CD8-positive, alpha-beta memory T cell (primary cell): ENCODE measurements at regions not wholly inside any gene's neighbourhood (a gene's known extent, or its start where the extent isn't known, plus 50 kb on each side); places are given as distances from the start of the nearest gene placed in this dataset.

Experiments used
- CTCF ChIA-PET: fragments of 350-600 bp; sonication (Branson Sonifier 250); formaldehyde crosslinking; loops from one replicate; lab custom pipeline; 2021; ENCODE audit warnings: antibody characterized with exemption; lab: Charles Lee
- POLR2A ChIA-PET: fragments of 350-600 bp; sonication (Branson Sonifier 250); formaldehyde crosslinking; loops from one replicate; lab custom pipeline; 2021; ENCODE audit warnings: antibody characterized with exemption; lab: Charles Lee
- DNase-seq, 5 donors: peaks; one replicate each; pipeline versions ENCODE4 v3.0.0 to v3.0.0-alpha.2; 2020 to 2022; ENCODE audit warnings: mixed read lengths in 1 of 5
- H3K27ac ChIP-seq: one replicate; pipeline ENCODE4 v1.7.0; 2013; ENCODE audit warnings: low read depth, mild to moderate bottlenecking, low read length, moderate library complexity
- H3K27me3 ChIP-seq: 2 replicates; pipeline ENCODE4 v1.7.0; 2013; ENCODE audit warnings: low read length, mild to moderate bottlenecking; ENCODE audit not compliant: insufficient read depth, poor library complexity, severe bottlenecking
- H3K36me3 ChIP-seq: 2 replicates; pipeline ENCODE4 v1.7.0; 2013; ENCODE audit warnings: mild to moderate bottlenecking, low read length, moderate library complexity; ENCODE audit not compliant: insufficient read depth
- H3K4me1 ChIP-seq: 2 replicates; pipeline ENCODE4 v1.7.0; 2013; ENCODE audit warnings: mild to moderate bottlenecking, low read length, moderate library complexity; ENCODE audit not compliant: insufficient read depth
- H3K4me3 ChIP-seq: 2 replicates; pipeline ENCODE4 v1.7.0; 2013; ENCODE audit warnings: mild to moderate bottlenecking, low read length
- H3K9me3 ChIP-seq: 2 replicates; pipeline ENCODE4 v1.7.0; 2013; ENCODE audit warnings: mild to moderate bottlenecking, low read length
- H3K27ac Mint-ChIP-seq, 8 donors: one replicate each; pipeline ENCODE4 v1.8.0; 2020 to 2021; ENCODE audit warnings: mixed read lengths in 8 of 8, mild to moderate bottlenecking in 6 of 8, inconsistent platforms in 3 of 8, moderate library complexity in 3 of 8
- H3K27me3 Mint-ChIP-seq, 2 donors: one replicate each; pipeline ENCODE4 v1.8.0; 2020 to 2021; ENCODE audit warnings: mixed read lengths in 2 of 2, mild to moderate bottlenecking in 1 of 2, moderate library complexity in 1 of 2
- H3K36me3 Mint-ChIP-seq, 3 donors: one replicate each; pipeline ENCODE4 v1.8.0; 2020 to 2021; ENCODE audit warnings: mixed read lengths in 3 of 3, inconsistent platforms in 1 of 3, mild to moderate bottlenecking in 1 of 3
- H3K4me1 Mint-ChIP-seq, 3 donors: one replicate each; pipeline ENCODE4 v1.8.0; 2020 to 2021; ENCODE audit warnings: mixed read lengths in 3 of 3, inconsistent platforms in 1 of 3, mild to moderate bottlenecking in 1 of 3
- H3K4me3 Mint-ChIP-seq, 7 donors: one replicate each; pipeline ENCODE4 v1.8.0; 2020 to 2021; ENCODE audit warnings: mixed read lengths in 7 of 7, mild to moderate bottlenecking in 6 of 7, moderate library complexity in 4 of 7, inconsistent platforms in 2 of 7
- H3K9me3 Mint-ChIP-seq, 5 donors: one replicate each; pipeline ENCODE4 v1.8.0; 2020 to 2022; ENCODE audit warnings: mixed read lengths in 5 of 5, mild to moderate bottlenecking in 3 of 5, moderate library complexity in 2 of 5, inconsistent platforms in 1 of 5

DNA sequence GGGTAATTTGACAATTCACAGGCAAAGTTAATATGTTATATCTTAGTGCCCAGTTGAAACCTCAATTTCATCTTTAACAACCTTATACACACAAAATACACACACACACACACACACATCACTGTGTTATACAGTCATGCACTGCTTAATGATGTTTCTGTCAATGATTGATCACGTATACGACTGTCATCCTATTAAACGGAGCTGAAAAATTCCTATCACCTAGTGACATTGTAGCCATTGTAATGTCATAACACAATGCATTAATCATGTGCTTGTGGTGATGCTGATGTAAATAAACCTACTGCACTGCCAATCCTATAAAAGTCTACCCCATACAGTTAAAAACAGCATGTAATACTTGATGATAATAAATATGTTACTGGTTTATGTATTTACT lies 64.8 kb upstream of the HLA-E start:
- CTCF ChIA-PET, result interaction anchor here (0.7 kb wide), 1 partner anchor 29 kb away, joined by 3 read pairs; no protein-coding TSS in a partner anchor
- Mint-ChIP-seq H3K36me3 (no peaks in the 10 kb centered on the region), H3K27ac (no peak overlapping the region), H3K4me1 (no peaks in the 10 kb centered on the region), H3K27me3 (peaks cover 40 to 75% of the 10 kb centered on the region in 2 donors), H3K4me3 (no peak overlapping the region), H3K9me3 (peaks cover 0 to 4% (median 0%) of the 10 kb centered on the region in 5 donors)
- Histone ChIP-seq H3K9me3 (no peaks in the 10 kb centered on the region), H3K27me3 (peaks cover 22% of the 10 kb centered on the region), H3K27ac (no peak overlapping the region), H3K36me3 (no peaks in the 10 kb centered on the region), H3K4me3 (no peak overlapping the region), H3K4me1 (no peaks in the 10 kb centered on the region)
- no peak for DNase-seq
- POLR2A ChIA-PET, result no interaction called here
